Activated naive CD8-positive, alpha-beta T cell (primary cell): ENCODE measurements at regions not wholly inside any gene's neighbourhood (a gene's known extent, or its start where the extent isn't known, plus 50 kb on each side); places are given as distances from the start of the nearest gene placed in this dataset.
A peak's percentile ranks its signal among the peaks of the same experiment; 100 is the strongest.
"Not testable (repeated sequence)": the region's sequence is repeated elsewhere in the genome, so short reads cannot be mapped to it uniquely, and the experiment has no call there.

ENCODE experiments used
- H3K27ac Mint-ChIP-seq: one replicate; pipeline ENCODE4 v1.8.0; 2021; ENCODE audit warnings: mixed read lengths
- H3K27me3 Mint-ChIP-seq: one replicate; pipeline ENCODE4 v1.8.0; 2021; ENCODE audit warnings: mixed read lengths
- H3K36me3 Mint-ChIP-seq: one replicate; pipeline ENCODE4 v1.8.0; 2021; ENCODE audit warnings: mixed read lengths
- H3K4me1 Mint-ChIP-seq: one replicate; pipeline ENCODE4 v1.8.0; 2021; ENCODE audit warnings: low read depth, mixed read lengths
- H3K4me3 Mint-ChIP-seq: one replicate; pipeline ENCODE4 v1.8.0; 2021; ENCODE audit warnings: mild to moderate bottlenecking, mixed read lengths
- H3K9me3 Mint-ChIP-seq: one replicate; pipeline ENCODE4 v1.8.0; 2021; ENCODE audit warnings: low read depth, mixed read lengths

GRCh38 chr14:106129904-106130661 is 603.7 kb downstream of the TMEM121 start:
- not testable (repeated sequence) for H3K27ac Mint-ChIP-seq, H3K9me3 Mint-ChIP-seq, H3K27me3 Mint-ChIP-seq, H3K4me3 Mint-ChIP-seq, H3K36me3 Mint-ChIP-seq
- peaks cover 40% of the 10 kb centered on the region for H3K4me1 Mint-ChIP-seq

DNA sequence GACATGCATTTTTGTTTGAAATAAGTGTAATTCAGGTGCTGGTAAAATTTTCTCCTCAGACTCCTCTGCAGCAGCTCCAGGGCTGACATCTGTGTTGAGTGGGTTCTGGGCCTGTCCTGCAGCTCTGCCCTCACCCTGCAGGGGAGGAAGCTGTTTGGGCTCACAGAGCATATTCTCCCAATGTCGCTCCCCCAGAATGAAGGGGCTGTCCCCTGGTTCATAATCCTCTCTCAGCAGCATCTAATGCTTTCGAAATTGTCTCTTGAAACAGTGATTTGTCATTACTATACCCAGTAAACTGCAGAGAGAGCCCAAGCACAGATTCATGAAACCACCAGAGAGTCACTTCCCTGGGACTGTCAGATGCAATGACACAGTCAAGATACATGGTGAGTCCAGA is 606.7 kb downstream of the TMEM121 start:
- H3K4me3 Mint-ChIP-seq, H3K27ac Mint-ChIP-seq, H3K36me3 Mint-ChIP-seq, H3K27me3 Mint-ChIP-seq, H3K9me3 Mint-ChIP-seq: not testable (repeated sequence)
- peaks cover 42% of the 10 kb centered on the region for H3K4me1 Mint-ChIP-seq

DNA sequence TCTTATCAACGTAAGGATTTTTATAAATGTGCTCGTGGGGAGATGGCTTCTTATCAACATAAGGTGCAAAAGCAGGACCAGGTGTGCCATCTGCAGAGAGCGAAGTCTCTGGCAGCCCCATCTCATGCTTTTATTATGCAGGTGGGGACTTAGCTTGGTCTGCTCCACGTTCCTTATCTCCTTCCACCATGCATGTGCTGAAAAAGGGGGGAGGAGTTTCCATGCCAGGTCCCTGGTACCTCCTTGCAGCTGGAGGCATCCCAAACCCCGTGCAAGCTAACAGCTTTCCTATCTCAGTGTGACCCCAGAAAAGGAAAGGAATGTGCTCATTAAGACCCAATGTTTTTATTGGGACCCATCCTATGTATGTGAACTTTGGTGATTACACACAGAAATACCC is 608.5 kb downstream of the TMEM121 start:
- no peaks in the 10 kb centered on the region for H3K27me3 Mint-ChIP-seq
- H3K9me3 Mint-ChIP-seq, result no peaks in the 10 kb centered on the region
- H3K27ac Mint-ChIP-seq, result no peak overlapping the region
- no peaks in the 10 kb centered on the region for H3K36me3 Mint-ChIP-seq
- H3K4me3 Mint-ChIP-seq, result no peak overlapping the region
- peaks cover 25% of the 10 kb centered on the region for H3K4me1 Mint-ChIP-seq

- H3K27ac Mint-ChIP-seq, result peak overlapping the region; percentile 34
- H3K4me3 Mint-ChIP-seq, result no peak overlapping the region
- peaks cover 14% of the 10 kb centered on the region for H3K4me1 Mint-ChIP-seq
- H3K27me3 Mint-ChIP-seq, result no peaks in the 10 kb centered on the region
- no peaks in the 10 kb centered on the region for H3K9me3 Mint-ChIP-seq
- H3K36me3 Mint-ChIP-seq, result no peaks in the 10 kb centered on the region
Observed at GRCh38 chr14:106141242-106142220, 615.1 kb downstream of the TMEM121 start.

- H3K4me3 Mint-ChIP-seq, H3K9me3 Mint-ChIP-seq, H3K27ac Mint-ChIP-seq, H3K27me3 Mint-ChIP-seq, H3K36me3 Mint-ChIP-seq: not testable (repeated sequence)
- peaks cover 14% of the 10 kb centered on the region for H3K4me1 Mint-ChIP-seq
Observed at GRCh38 chr14:106145731-106146130, 619.3 kb downstream of the TMEM121 start.

DNA sequence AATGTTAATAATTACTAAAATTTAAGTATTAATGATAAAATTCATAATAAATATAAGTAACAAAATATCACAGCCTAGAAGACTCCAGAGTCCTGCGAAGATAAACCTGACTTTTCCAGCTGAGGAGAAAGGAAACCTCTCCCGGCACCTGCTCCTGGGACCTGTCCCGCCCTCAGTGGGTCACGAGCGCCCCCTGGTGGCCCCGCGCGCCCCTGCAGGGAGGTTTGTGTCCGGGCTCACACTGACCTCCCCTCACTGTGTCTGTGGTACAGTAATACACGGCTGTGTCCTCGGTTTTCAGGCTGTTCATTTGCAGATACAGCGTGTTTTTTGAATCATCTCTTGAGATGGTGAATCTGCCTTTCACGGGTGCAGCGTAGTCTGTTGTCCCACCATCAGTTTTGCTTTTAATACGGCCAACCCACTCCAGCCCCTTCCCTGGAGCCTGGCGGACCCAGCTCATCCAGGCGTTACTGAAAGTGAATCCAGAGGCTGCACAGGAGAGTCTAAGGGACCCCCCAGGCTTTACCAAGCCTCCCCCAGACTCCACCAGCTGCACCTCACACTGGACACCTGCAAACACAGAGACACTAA is 627.1 kb downstream of the TMEM121 start:
- H3K36me3 Mint-ChIP-seq, H3K9me3 Mint-ChIP-seq, H3K27ac Mint-ChIP-seq, H3K27me3 Mint-ChIP-seq, H3K4me1 Mint-ChIP-seq, H3K4me3 Mint-ChIP-seq: not testable (repeated sequence)

DNA sequence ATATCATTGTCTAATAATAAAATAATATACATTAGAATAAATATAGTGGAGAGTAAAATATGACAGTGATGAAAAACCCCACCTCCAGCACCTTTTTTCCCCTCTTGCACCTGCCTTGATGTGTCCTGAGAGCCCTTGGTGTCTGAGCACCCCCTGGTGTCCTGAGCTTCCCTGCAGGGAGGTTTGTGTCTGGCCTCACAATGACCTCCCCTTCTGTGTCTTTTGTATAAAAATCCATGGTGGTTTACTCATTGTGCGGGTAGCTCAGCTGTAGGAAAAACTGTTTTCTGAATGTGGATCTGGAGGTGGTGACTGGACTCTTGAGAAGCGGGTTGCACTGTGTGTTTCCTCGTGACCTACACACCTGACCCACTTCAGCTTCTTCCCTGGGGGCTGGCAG is 636.9 kb downstream of the TMEM121 start:
- Mint-ChIP-seq H3K27me3 (peaks cover 5% of the 10 kb centered on the region), H3K4me1 (peaks cover 13% of the 10 kb centered on the region), H3K36me3 (no peaks in the 10 kb centered on the region), H3K4me3 (no peak overlapping the region), H3K27ac (peak overlapping the region; percentile 56), H3K9me3 (no peaks in the 10 kb centered on the region)

GRCh38 chr14:106163812-106164211 is 637.4 kb downstream of the TMEM121 start:
- H3K9me3 Mint-ChIP-seq, H3K36me3 Mint-ChIP-seq, H3K27ac Mint-ChIP-seq, H3K4me3 Mint-ChIP-seq, H3K27me3 Mint-ChIP-seq: not testable (repeated sequence)
- H3K4me1 Mint-ChIP-seq, result peaks cover 13% of the 10 kb centered on the region

- Mint-ChIP-seq H3K36me3 (no peaks in the 10 kb centered on the region), H3K4me3 (no peak overlapping the region), H3K27ac (no peak overlapping the region), H3K4me1 (peaks cover 24% of the 10 kb centered on the region), H3K9me3 (no peaks in the 10 kb centered on the region), H3K27me3 (peaks cover 2% of the 10 kb centered on the region)
Observed at GRCh38 chr14:106166232-106166631, 639.8 kb downstream of the TMEM121 start.

DNA sequence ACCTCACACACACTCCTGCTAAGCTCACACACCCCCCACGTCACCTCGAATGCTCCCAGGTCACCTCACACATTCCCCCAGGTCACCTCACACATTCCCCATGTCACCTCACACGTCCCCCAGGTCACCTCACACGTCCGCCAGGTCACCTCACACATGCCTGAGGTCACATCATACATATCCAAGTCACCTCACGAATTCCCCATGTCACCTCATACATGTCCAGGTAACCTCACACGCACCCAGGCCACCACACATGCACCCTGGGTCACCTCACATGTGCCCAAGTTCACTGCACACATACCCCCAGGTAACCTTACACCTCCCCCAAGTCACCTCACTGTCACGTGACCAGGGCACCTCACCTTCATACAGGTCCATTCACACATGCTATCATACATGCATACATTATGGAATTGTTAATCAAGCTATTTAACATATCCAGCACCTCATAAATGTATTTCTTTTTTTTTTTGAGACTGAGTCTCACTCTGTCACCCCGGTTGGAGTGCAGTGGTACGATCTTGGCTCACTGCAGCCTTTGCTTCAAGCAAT is 640.3 kb downstream of the TMEM121 start:
- H3K36me3 Mint-ChIP-seq, result no peaks in the 10 kb centered on the region
- H3K27ac Mint-ChIP-seq, result no peak overlapping the region
- no peak overlapping the region for H3K4me3 Mint-ChIP-seq
- peaks cover 26% of the 10 kb centered on the region for H3K4me1 Mint-ChIP-seq
- no peaks in the 10 kb centered on the region for H3K9me3 Mint-ChIP-seq
- H3K27me3 Mint-ChIP-seq, result peaks cover 2% of the 10 kb centered on the region

- not testable (repeated sequence) for H3K36me3 Mint-ChIP-seq, H3K9me3 Mint-ChIP-seq, H3K4me3 Mint-ChIP-seq, H3K27me3 Mint-ChIP-seq
- Mint-ChIP-seq H3K27ac (peak overlapping the region; percentile 46), H3K4me1 (peaks cover 35% of the 10 kb centered on the region)
Observed at GRCh38 chr14:106170163-106170658, 643.8 kb downstream of the TMEM121 start.

- no peaks in the 10 kb centered on the region for H3K9me3 Mint-ChIP-seq
- peak overlapping the region; percentile 81 for H3K27ac Mint-ChIP-seq
Observed at GRCh38 chr14:106174206-106174605, 647.8 kb downstream of the TMEM121 start.

DNA sequence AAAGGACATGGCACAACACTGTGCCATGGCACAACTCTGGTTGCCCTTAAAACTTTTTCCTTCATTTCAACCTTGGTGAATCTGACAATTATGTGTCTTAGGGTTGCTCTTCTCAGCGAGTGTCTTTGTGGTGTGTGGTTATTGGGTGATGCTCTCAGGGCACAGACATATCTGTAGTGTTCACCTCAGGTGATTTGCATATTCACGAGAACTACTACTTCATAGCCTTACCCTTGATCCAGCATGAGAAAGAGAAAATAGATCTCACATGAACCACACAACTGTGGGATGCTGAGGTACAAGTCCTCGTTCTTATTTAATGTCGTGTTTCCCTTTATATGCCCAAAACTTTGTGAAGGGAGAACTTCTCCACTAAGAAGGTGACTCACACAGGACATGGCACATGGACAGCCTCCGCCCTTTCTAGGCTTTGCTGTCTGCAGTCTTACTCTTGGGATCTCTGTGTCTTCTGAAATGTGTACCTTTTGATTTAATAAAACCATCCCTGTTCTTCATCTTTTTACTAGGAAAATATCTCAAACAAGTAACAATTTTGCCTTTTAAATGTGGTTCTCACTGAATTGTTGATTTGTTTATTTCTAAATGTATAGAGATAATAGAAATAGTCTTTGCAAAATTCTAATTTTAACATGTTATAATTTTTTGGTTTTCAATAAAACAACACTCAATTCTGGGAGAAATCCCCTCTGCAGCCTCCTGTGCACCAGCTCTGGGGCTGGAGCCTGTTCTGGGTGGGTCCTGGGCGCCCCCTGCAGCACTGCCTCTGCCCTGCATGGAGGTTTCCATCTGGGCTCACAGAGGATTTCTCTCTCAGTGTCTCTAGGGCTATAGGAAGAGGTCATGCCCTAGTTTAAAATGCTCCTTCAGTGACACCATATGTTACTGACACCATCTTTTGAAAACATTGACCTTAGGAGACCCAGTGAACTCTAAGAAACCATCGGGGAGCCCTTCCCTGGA is 651.2 kb downstream of the TMEM121 start:
- Mint-ChIP-seq H3K27ac (peak overlapping the region; percentile 23), H3K4me3 (peak overlapping the region; percentile 18), H3K4me1 (peaks cover 54% of the 10 kb centered on the region)
- not testable (repeated sequence) for H3K9me3 Mint-ChIP-seq, H3K36me3 Mint-ChIP-seq, H3K27me3 Mint-ChIP-seq

More at GRCh38 chr14:106174206-106174605, 647.8 kb downstream of the TMEM121 start:
- Mint-ChIP-seq H3K4me3 (peak overlapping the region; percentile 40), H3K27me3 (no peaks in the 10 kb centered on the region), H3K4me1 (peaks cover 64% of the 10 kb centered on the region), H3K36me3 (no peaks in the 10 kb centered on the region)

DNA sequence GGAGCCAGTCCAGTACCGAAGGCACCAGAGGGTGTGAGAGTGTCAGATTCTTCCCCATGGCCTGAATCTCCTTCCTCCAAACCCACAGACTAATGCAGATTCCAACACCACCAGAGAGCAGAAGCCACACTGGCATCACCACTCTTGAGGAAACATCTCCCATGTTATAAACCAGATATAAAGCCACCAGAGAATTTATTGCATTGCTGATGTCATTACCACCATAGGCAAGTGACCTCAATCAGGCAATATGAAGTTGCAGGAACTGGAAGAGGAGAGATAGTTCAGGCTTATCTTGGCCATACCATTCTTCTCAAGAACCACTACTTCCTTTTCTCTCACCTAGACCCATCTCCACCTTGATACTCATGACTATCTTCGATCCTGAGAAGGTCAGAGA is 653.4 kb downstream of the TMEM121 start:
- no peak overlapping the region for H3K4me3 Mint-ChIP-seq
- no peaks in the 10 kb centered on the region for H3K27me3 Mint-ChIP-seq
- peaks cover 50% of the 10 kb centered on the region for H3K4me1 Mint-ChIP-seq
- no peaks in the 10 kb centered on the region for H3K9me3 Mint-ChIP-seq
- no peak overlapping the region for H3K27ac Mint-ChIP-seq
- H3K36me3 Mint-ChIP-seq, result no peaks in the 10 kb centered on the region
